ENCODE measurements at regions not wholly inside any gene's neighbourhood (a gene's known extent, or its start where the extent isn't known, plus 50 kb on each side); places are given as distances from the start of the nearest gene placed in this dataset.
"Not testable (repeated sequence)": the region's sequence is repeated elsewhere in the genome, so short reads cannot be mapped to it uniquely, and the experiment has no call there.

DNA sequence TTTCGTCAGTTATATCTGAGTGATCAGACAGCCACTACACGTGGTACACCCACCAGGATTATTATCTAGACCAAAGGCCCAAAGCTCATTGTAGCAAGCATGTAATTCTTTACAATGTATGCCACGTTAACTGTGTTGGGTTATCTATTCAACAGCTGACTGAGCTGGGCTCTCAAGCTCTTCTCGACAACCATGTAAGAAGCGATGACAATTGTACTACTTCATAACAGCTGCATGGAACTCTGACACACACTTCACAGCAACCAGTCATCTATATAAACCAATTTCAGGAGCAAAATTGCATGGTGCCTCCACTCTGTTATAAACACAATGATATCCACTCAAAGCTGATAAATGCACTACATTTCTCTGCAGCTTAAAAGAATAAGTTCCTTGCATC is 701.8 kb downstream of the NR4A2 start:
- H3K9me3 ChIP-seq (ENCODE audit: control insufficient read depth, low read length), result no peaks in the 10 kb centered on the region
- H3K27me3 ChIP-seq (ENCODE audit: control insufficient read depth, insufficient read depth, low read length), result no peaks in the 10 kb centered on the region
- H3K36me3 ChIP-seq (ENCODE audit: control insufficient read depth, insufficient read depth, low read length), result no peaks in the 10 kb centered on the region
- H3K9ac ChIP-seq (ENCODE audit: low read length), result no peak overlapping the region
- H3K4me1 ChIP-seq (ENCODE audit: control insufficient read depth, insufficient read depth, low read length), result no peaks in the 10 kb centered on the region
- H3K4me3 ChIP-seq (ENCODE audit: low read length), result no peak overlapping the region

DNA sequence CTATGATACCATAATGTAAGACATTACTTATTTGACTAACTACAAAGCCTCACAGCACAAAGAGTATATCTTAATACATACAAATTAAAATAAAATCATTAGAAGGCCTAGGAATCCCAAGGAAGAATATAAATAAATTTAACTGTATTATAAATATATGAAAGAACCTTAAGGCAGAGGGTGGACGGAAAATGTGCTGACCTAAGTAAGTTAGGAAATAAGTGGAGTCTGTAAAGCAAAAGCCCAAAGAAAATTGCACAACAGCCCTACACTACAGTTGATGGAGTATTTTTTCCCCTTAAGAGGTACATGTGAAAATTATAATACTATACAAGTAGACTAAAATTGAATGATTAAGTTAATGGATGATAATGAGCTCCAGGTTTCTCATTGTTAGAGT is 710.1 kb downstream of the NR4A2 start:
- Histone ChIP-seq H3K9me3 (ENCODE audit: control insufficient read depth, low read length) (no peaks in the 10 kb centered on the region), H3K36me3 (ENCODE audit: control insufficient read depth, insufficient read depth, low read length) (no peaks in the 10 kb centered on the region), H3K4me1 (ENCODE audit: control insufficient read depth, insufficient read depth, low read length) (no peaks in the 10 kb centered on the region), H3K4me3 (ENCODE audit: low read length) (no peak overlapping the region), H3K27me3 (ENCODE audit: control insufficient read depth, insufficient read depth, low read length) (no peaks in the 10 kb centered on the region), H3K9ac (ENCODE audit: low read length) (no peak overlapping the region)

GRCh38 chr2:155600914-155601760 is 731.4 kb downstream of the NR4A2 start:
- H3K27me3 ChIP-seq (ENCODE audit: control insufficient read depth, insufficient read depth, low read length), result no peaks in the 10 kb centered on the region
- no peak overlapping the region for H3K9ac ChIP-seq (ENCODE audit: low read length)
- no peaks in the 10 kb centered on the region for H3K36me3 ChIP-seq (ENCODE audit: control insufficient read depth, insufficient read depth, low read length)
- no peak overlapping the region for H3K4me3 ChIP-seq (ENCODE audit: low read length)
- H3K9me3 ChIP-seq (ENCODE audit: control insufficient read depth, low read length), result no peaks in the 10 kb centered on the region
- no peaks in the 10 kb centered on the region for H3K4me1 ChIP-seq (ENCODE audit: control insufficient read depth, insufficient read depth, low read length)

DNA sequence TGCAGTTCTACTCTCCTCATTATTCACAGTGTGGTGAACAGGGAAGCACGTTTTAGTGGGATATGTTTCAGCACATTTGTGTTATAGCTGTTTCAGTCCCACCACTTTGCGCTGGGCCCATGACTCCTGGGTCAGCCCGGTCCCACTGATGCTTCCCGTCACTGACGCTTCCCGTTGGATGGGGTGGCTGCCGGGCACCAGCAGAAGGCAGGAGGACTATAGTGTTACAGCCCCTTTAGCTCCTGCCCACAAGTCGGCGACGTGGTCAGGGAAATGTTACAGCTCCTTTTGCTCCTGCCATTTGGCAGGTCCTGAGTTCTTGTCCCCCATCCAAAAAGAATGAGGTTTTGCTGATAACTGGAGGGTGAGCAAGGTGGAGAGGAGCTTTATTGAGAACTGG is 732.2 kb downstream of the NR4A2 start:
- no peaks in the 10 kb centered on the region for H3K27me3 ChIP-seq (ENCODE audit: control insufficient read depth, insufficient read depth, low read length)
- no peak overlapping the region for H3K9ac ChIP-seq (ENCODE audit: low read length)
- no peak overlapping the region for H3K4me3 ChIP-seq (ENCODE audit: low read length)
- H3K9me3 ChIP-seq (ENCODE audit: control insufficient read depth, low read length), result no peaks in the 10 kb centered on the region
- H3K36me3 ChIP-seq (ENCODE audit: control insufficient read depth, insufficient read depth, low read length), result no peaks in the 10 kb centered on the region
- H3K4me1 ChIP-seq (ENCODE audit: control insufficient read depth, insufficient read depth, low read length), result no peaks in the 10 kb centered on the region

DNA sequence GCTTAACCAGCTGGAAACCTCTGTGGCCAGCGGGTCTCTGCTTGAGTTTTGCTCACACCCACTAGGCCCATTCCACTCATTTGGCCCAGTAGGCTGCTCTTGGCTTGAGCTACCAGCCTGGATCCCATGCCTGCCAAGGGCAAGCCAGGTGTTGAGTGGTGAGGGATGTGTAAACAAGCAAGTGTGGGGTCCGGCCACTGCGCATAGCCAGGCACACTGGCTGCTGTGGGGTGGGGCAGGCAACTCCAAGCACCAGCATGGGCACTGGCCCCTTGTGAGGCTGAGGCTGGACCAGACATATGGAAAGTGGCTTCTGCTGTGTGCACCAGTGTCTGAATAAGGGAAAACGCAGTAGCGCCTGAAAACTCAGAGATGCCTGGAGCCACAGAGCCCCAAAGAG is 732.7 kb downstream of the NR4A2 start:
- Histone ChIP-seq H3K4me3 (ENCODE audit: low read length) (no peak overlapping the region), H3K36me3 (ENCODE audit: control insufficient read depth, insufficient read depth, low read length) (no peaks in the 10 kb centered on the region), H3K9me3 (ENCODE audit: control insufficient read depth, low read length) (no peaks in the 10 kb centered on the region), H3K4me1 (ENCODE audit: control insufficient read depth, insufficient read depth, low read length) (no peaks in the 10 kb centered on the region), H3K27me3 (ENCODE audit: control insufficient read depth, insufficient read depth, low read length) (no peaks in the 10 kb centered on the region), H3K9ac (ENCODE audit: low read length) (no peak overlapping the region)

DNA sequence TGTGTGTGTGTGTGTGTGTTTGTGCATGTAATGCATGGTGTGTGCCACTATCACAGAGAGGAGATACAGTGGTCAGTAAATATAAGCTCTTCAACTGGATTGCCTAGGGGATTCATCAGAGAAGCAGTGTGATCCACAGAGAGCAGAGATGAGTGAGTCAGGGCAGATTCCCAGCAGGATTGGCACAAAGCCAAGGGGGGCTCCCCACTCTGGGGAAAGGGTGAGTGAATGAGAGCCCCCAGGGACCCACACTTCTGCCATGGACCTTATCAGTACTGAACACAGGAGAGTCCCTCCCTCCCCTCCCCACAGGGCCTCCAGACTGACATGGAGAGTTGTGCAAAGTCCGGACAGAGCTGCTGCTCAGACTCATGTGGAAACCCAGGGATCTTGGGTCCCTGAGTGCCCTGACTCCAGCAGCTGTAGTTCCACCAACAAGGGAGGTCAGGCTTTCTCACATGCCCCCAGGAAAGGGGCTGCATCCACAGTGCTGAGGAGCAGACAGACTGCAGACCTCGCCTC is 748.8 kb downstream of the NR4A2 start:
- Histone ChIP-seq H3K4me1 (ENCODE audit: control insufficient read depth, insufficient read depth, low read length) (no peaks in the 10 kb centered on the region), H3K9ac (ENCODE audit: low read length) (no peak overlapping the region), H3K36me3 (ENCODE audit: control insufficient read depth, insufficient read depth, low read length) (no peaks in the 10 kb centered on the region), H3K4me3 (ENCODE audit: low read length) (no peak overlapping the region), H3K9me3 (ENCODE audit: control insufficient read depth, low read length) (no peaks in the 10 kb centered on the region), H3K27me3 (ENCODE audit: control insufficient read depth, insufficient read depth, low read length) (no peaks in the 10 kb centered on the region)

GRCh38 chr2:155574941-155575340 is 757.6 kb downstream of the NR4A2 start:
- no peak overlapping the region for H3K9ac ChIP-seq (ENCODE audit: low read length)
- no peaks in the 10 kb centered on the region for H3K36me3 ChIP-seq (ENCODE audit: control insufficient read depth, insufficient read depth, low read length)
- no peaks in the 10 kb centered on the region for H3K4me1 ChIP-seq (ENCODE audit: control insufficient read depth, insufficient read depth, low read length)
- no peak overlapping the region for H3K4me3 ChIP-seq (ENCODE audit: low read length)
- H3K9me3 ChIP-seq (ENCODE audit: control insufficient read depth, low read length), result no peaks in the 10 kb centered on the region
- no peaks in the 10 kb centered on the region for H3K27me3 ChIP-seq (ENCODE audit: control insufficient read depth, insufficient read depth, low read length)

GRCh38 chr2:155547571-155547970 is 785.0 kb downstream of the NR4A2 start:
- Histone ChIP-seq H3K27me3 (ENCODE audit: control insufficient read depth, insufficient read depth, low read length) (no peaks in the 10 kb centered on the region), H3K9ac (ENCODE audit: low read length) (no peak overlapping the region), H3K36me3 (ENCODE audit: control insufficient read depth, insufficient read depth, low read length) (no peaks in the 10 kb centered on the region), H3K9me3 (ENCODE audit: control insufficient read depth, low read length) (no peaks in the 10 kb centered on the region), H3K4me1 (ENCODE audit: control insufficient read depth, insufficient read depth, low read length) (no peaks in the 10 kb centered on the region), H3K4me3 (ENCODE audit: low read length) (no peak overlapping the region)

- no peaks in the 10 kb centered on the region for H3K36me3 ChIP-seq (ENCODE audit: control insufficient read depth, insufficient read depth, low read length)
- H3K4me3 ChIP-seq (ENCODE audit: low read length), result no peak overlapping the region
- no peak overlapping the region for H3K9ac ChIP-seq (ENCODE audit: low read length)
- no peaks in the 10 kb centered on the region for H3K27me3 ChIP-seq (ENCODE audit: control insufficient read depth, insufficient read depth, low read length)
- no peaks in the 10 kb centered on the region for H3K9me3 ChIP-seq (ENCODE audit: control insufficient read depth, low read length)
- no peaks in the 10 kb centered on the region for H3K4me1 ChIP-seq (ENCODE audit: control insufficient read depth, insufficient read depth, low read length)
These were observed 785.6 kb downstream of the NR4A2 start for GRCh38 chr2:155546721-155547555.

- H3K4me1 ChIP-seq (ENCODE audit: control insufficient read depth, insufficient read depth, low read length); H3K9ac ChIP-seq (ENCODE audit: low read length); H3K4me3 ChIP-seq (ENCODE audit: low read length); H3K9me3 ChIP-seq (ENCODE audit: control insufficient read depth, low read length); H3K27me3 ChIP-seq (ENCODE audit: control insufficient read depth, insufficient read depth, low read length); H3K36me3 ChIP-seq (ENCODE audit: control insufficient read depth, insufficient read depth, low read length): not testable (repeated sequence)
These were observed 793.5 kb downstream of the NR4A2 start for GRCh38 chr2:155539028-155539427.

GRCh38 chr2:155528034-155528433 is 804.5 kb downstream of the NR4A2 start:
- Histone ChIP-seq H3K36me3 (ENCODE audit: control insufficient read depth, insufficient read depth, low read length) (no peaks in the 10 kb centered on the region), H3K27me3 (ENCODE audit: control insufficient read depth, insufficient read depth, low read length) (no peaks in the 10 kb centered on the region)

GRCh38 chr2:155525199-155525598 is 807.3 kb downstream of the NR4A2 start:
- H3K27me3 ChIP-seq (ENCODE audit: control insufficient read depth, insufficient read depth, low read length), result no peaks in the 10 kb centered on the region
- no peaks in the 10 kb centered on the region for H3K36me3 ChIP-seq (ENCODE audit: control insufficient read depth, insufficient read depth, low read length)
- H3K4me1 ChIP-seq (ENCODE audit: control insufficient read depth, insufficient read depth, low read length), result no peaks in the 10 kb centered on the region
- no peaks in the 10 kb centered on the region for H3K9me3 ChIP-seq (ENCODE audit: control insufficient read depth, low read length)
- no peak overlapping the region for H3K9ac ChIP-seq (ENCODE audit: low read length)
- no peak overlapping the region for H3K4me3 ChIP-seq (ENCODE audit: low read length)

More at GRCh38 chr2:155528034-155528433, 804.5 kb downstream of the NR4A2 start:
- Histone ChIP-seq H3K4me3 (ENCODE audit: low read length) (no peak overlapping the region), H3K4me1 (ENCODE audit: control insufficient read depth, insufficient read depth, low read length) (no peaks in the 10 kb centered on the region), H3K9me3 (ENCODE audit: control insufficient read depth, low read length) (no peaks in the 10 kb centered on the region), H3K9ac (ENCODE audit: low read length) (no peak overlapping the region)
